GM12878 (cell line): ENCODE measurements at regions not wholly inside any gene's neighbourhood (a gene's known extent, or its start where the extent isn't known, plus 50 kb on each side); places are given as distances from the start of the nearest gene placed in this dataset.

Experiments used
- ATAC-seq: fragments of 200-7000 bp; cut with Tn5 transposase; 3 replicates; pipeline ENCODE4 v1.9.1; 2020; ENCODE audit warnings: mild to moderate bottlenecking, moderate library complexity
- BruUV-seq: library from RNA; stranded (reverse); fragments of 400-500 nt; replicated peaks from 2 replicates; lab custom pipeline; 2021; lab: Mats Ljungman, UMichigan
- CTCF ChIA-PET: fragments of 300-600 bp; sonication (Branson Sonifier 250); formaldehyde crosslinking; extraction: SDS; loops from one replicate; lab custom pipeline; 2021; ENCODE audit warnings: inconsistent platforms; lab: Yijun Ruan, JAX
- POLR2A ChIA-PET: fragments of 350-600 bp; formaldehyde crosslinking; extraction: SDS; loops from one replicate; lab custom pipeline; 2021; ENCODE audit warnings: inconsistent platforms; lab: Charles Lee
- RAD21 ChIA-PET: fragments of 300-600 bp; sonication (Branson Sonifier 250); formaldehyde crosslinking; loops from one replicate; lab custom pipeline; 2023; ENCODE audit warnings: antibody characterized with exemption; ENCODE audit not compliant: unreplicated experiment; lab: Charles Lee
- SMC1A ChIA-PET: fragments of 300-600 bp; sonication (Branson Sonifier 250); formaldehyde crosslinking; loops from one replicate; lab custom pipeline; 2023; ENCODE audit not compliant: unreplicated experiment, uncharacterized antibody; lab: Charles Lee
- DNase-seq: peaks from one replicate; pipeline ENCODE4 v3.0.0-alpha.2; 2011; ENCODE audit warnings: low read depth, low spot score
- FAIRE-seq: peaks from 3 replicates; lab custom pipeline; 2011; peaks lifted over from hg19 to GRCh38; lab: Jason Lieb, UNC
- H2AFZ ChIP-seq: 2 replicates; pipeline ENCODE4 v1.6.0; 2011; ENCODE audit warnings: low read depth, low read length, control low read depth; ENCODE audit not compliant: control insufficient read depth
- H3K27ac ChIP-seq: 2 replicates; pipeline ENCODE4 v1.5.1; 2011; ENCODE audit warnings: control low read depth; ENCODE audit not compliant: control insufficient read depth, insufficient read depth
- H3K27me3 ChIP-seq, 2 experiments: replicated peaks in 1 of 2; 2 replicates each; pipeline versions ENCODE4 v1.6.0 to v1.6.1; 2011; ENCODE audit warnings: low read length in 1 of 2; ENCODE audit not compliant: control insufficient read depth in 2 of 2, insufficient read depth in 2 of 2
- H3K36me3 ChIP-seq, 2 experiments: 2 replicates each; pipeline ENCODE4 v1.5.1; 2011; ENCODE audit warnings: low read length in 1 of 2; ENCODE audit not compliant: control insufficient read depth in 2 of 2, insufficient read depth in 2 of 2
- H3K4me1 ChIP-seq: 2 replicates; pipeline ENCODE4 v1.6.1; 2011; ENCODE audit warnings: mild to moderate bottlenecking, low read length, moderate library complexity, mixed read lengths; ENCODE audit not compliant: control insufficient read depth, insufficient read depth
- H3K4me2 ChIP-seq: 2 replicates; pipeline ENCODE4 v1.6.0; 2011; ENCODE audit warnings: control low read depth; ENCODE audit not compliant: control insufficient read depth, insufficient read depth
- H3K4me3 ChIP-seq: fragments of 200-600 bp; sonication (generic); 2 replicates; pipeline ENCODE4 v1.5.1; 2016
- H3K79me2 ChIP-seq: 2 replicates; pipeline ENCODE4 v1.6.0; 2011; ENCODE audit warnings: low read length; ENCODE audit not compliant: control insufficient read depth, insufficient read depth
- H3K9ac ChIP-seq: 2 replicates; pipeline ENCODE4 v1.8.0; 2011; ENCODE audit warnings: low read length, control low read depth, mixed read lengths; ENCODE audit not compliant: control insufficient read depth, insufficient read depth
- H3K9me3 ChIP-seq: replicated peaks from 3 replicates; pipeline ENCODE4 v1.5.1; 2011; ENCODE audit warnings: mild to moderate bottlenecking, low read length; ENCODE audit not compliant: control insufficient read depth, insufficient read depth
- H4K20me1 ChIP-seq: 2 replicates; pipeline ENCODE4 v1.6.0; 2011; ENCODE audit not compliant: control insufficient read depth, insufficient read depth
- E2F4 ChIP-seq: IDR thresholded peaks from 2 replicates; pipeline ENCODE4 v1.6.1; 2012; ENCODE audit warnings: low read depth, low read length, improper control_type of control experiment
- IKZF1 ChIP-seq: fragments of 450-650 bp; conservative IDR thresholded peaks from 2 replicates; pipeline ENCODE4 v1.6.1; 2017; ENCODE audit warnings: antibody characterized with exemption, mild to moderate bottlenecking
- NR2C2 ChIP-seq: IDR thresholded peaks from 2 replicates; pipeline ENCODE4 v1.6.1; 2011; ENCODE audit warnings: borderline replicate concordance, low read depth; ENCODE audit not compliant: control insufficient read depth, insufficient read length
- RBBP5 ChIP-seq: fragments of 200-600 bp; sonication (generic); conservative IDR thresholded peaks from 2 replicates; pipeline ENCODE4 v1.6.1; 2016
- RELB ChIP-seq: fragments of 450-650 bp; IDR thresholded peaks from 2 replicates; pipeline ENCODE4 v1.6.1; 2017; ENCODE audit warnings: low read depth, mild to moderate bottlenecking, moderate library complexity
- SKIL ChIP-seq: fragments of 450-650 bp; IDR thresholded peaks from 2 replicates; pipeline ENCODE4 v1.6.1; 2017; ENCODE audit warnings: mild to moderate bottlenecking, low read depth, inconsistent platforms; ENCODE audit not compliant: poor library complexity, severe bottlenecking
- SPI1 ChIP-seq: IDR thresholded peaks from 2 replicates; pipeline ENCODE4 v1.6.1; 2011; ENCODE audit warnings: low read depth, mild to moderate bottlenecking, low read length, moderate library complexity, borderline replicate concordance; ENCODE audit not compliant: insufficient read depth
- TAF1 ChIP-seq: IDR thresholded peaks from 2 replicates; pipeline ENCODE4 v1.6.1; 2011; ENCODE audit warnings: mild to moderate bottlenecking, low read depth, low read length, borderline replicate concordance
- TCF12 ChIP-seq: IDR thresholded peaks from 2 replicates; pipeline ENCODE4 v1.6.1; 2011; ENCODE audit warnings: low read depth, mild to moderate bottlenecking, low read length
- ZBTB40 ChIP-seq: fragments of 450-650 bp; IDR thresholded peaks from 2 replicates; pipeline ENCODE4 v1.6.1; 2016; ENCODE audit warnings: mild to moderate bottlenecking, moderate library complexity, borderline replicate concordance
- WGBS: methylation state at CpG from one replicate; pipeline ENCODE4 v1.1.6; 2016; ENCODE audit warnings: low lambda C conversion rate; ENCODE audit not compliant: insufficient replicate concordance, insufficient coverage; ENCODE audit errors: missing lambda C conversion rate; 5-methylcytosine and 5-hydroxymethylcytosine counted together
- in situ Hi-C: fragments of 300-500 bp; cut with MboI; formaldehyde crosslinking; loops from 9 replicates; pipeline ENCODE4 v1.14.3; 2018; ENCODE audit warnings: mixed read lengths
- intact Hi-C: fragments of 100-400 bp; cut with micrococcal nuclease; formaldehyde crosslinking; loops from one replicate; pipeline ENCODE4 v1.14.2; 2022; ENCODE audit not compliant: unreplicated experiment

GRCh38 chr14:105881021-105881930, 354.9 kb downstream of the TMEM121 start:
- no peaks in the 10 kb centered on the region for H3K79me2 ChIP-seq
- no peak overlapping the region for H2AFZ ChIP-seq
- ATAC-seq (no peak), DNase-seq (no peak), FAIRE-seq (no peak)
- H3K27ac ChIP-seq: no peak overlapping the region
- H3K4me1 ChIP-seq: no peaks in the 10 kb centered on the region
- ChIA-PET RAD21 (no interaction called here), POLR2A (no interaction called here), SMC1A (no interaction called here), CTCF (no interaction called here)
- intact Hi-C loops (no loop called here), in situ Hi-C loops (no loop called here)
- no peaks in the 10 kb centered on the region for H3K36me3 ChIP-seq
- TF ChIP-seq NR2C2: no peak
- no peak for TF ChIP-seq IKZF1
- TF ChIP-seq E2F4: no peak
- no peak for TF ChIP-seq TCF12
- no peak for TF ChIP-seq SKIL
- no peak for TF ChIP-seq ZBTB40
- no peak for TF ChIP-seq RBBP5
- TF ChIP-seq SPI1: no peak
- TF ChIP-seq TAF1: no peak
- no peak for TF ChIP-seq RELB
- H3K27me3 ChIP-seq: no peaks in the 10 kb centered on the region
- no CpG with 5 or more reads among the region's 18 CpGs for WGBS
- no peaks in the 10 kb centered on the region for H4K20me1 ChIP-seq
- H3K9me3 ChIP-seq: no peaks in the 10 kb centered on the region
- H3K9ac ChIP-seq: no peak overlapping the region
- H3K4me3 ChIP-seq: no peak overlapping the region
- BruUV-seq: no TSS peak
- H3K4me2 ChIP-seq: no peak overlapping the region
